Natural killer cell treated with Interleukin-12 subunit alpha and Interleukin-12 subunit beta and Interleukin-15 and Interleukin-18, amount 100 ng/mL, for 72 hours (primary cell): ENCODE measurements at regions not wholly inside any gene's neighbourhood (a gene's known extent, or its start where the extent isn't known, plus 50 kb on each side); places are given as distances from the start of the nearest gene placed in this dataset.
"Not testable (repeated sequence)": the region's sequence is repeated elsewhere in the genome, so short reads cannot be mapped to it uniquely, and the experiment has no call there.

Experiments used
- ATAC-seq, 2 donors: fragments of 150-1000 bp; cut with Tn5 transposase in 1 of 2; sonication (Bioruptor Pico), chemical (Tn5 transposase) in 1 of 2; 2 replicates each; pipeline ENCODE4 v1.10.0; 2021
- DNase-seq: peaks from one replicate; pipeline ENCODE4 v3.0.0; 2022; ENCODE audit warnings: low spot score
- H3K27ac Mint-ChIP-seq, 2 donors: 1 replicate in 1 of 2; 2 replicates in 1 of 2; pipeline ENCODE4 v1.8.0; 2022; ENCODE audit warnings: mixed read lengths in 2 of 2, mild to moderate bottlenecking in 1 of 2, moderate library complexity in 1 of 2
- H3K27me3 Mint-ChIP-seq, 2 donors: 1 replicate in 1 of 2; 2 replicates in 1 of 2; pipeline ENCODE4 v1.8.0; 2022; ENCODE audit warnings: mixed read lengths in 2 of 2
- H3K36me3 Mint-ChIP-seq: one replicate; pipeline ENCODE4 v1.8.0; 2022; ENCODE audit warnings: mixed read lengths
- H3K4me1 Mint-ChIP-seq, 2 donors: 1 replicate in 1 of 2; 2 replicates in 1 of 2; pipeline ENCODE4 v1.8.0; 2022; ENCODE audit warnings: low read depth in 2 of 2, mixed read lengths in 2 of 2, mild to moderate bottlenecking in 1 of 2
- H3K4me3 Mint-ChIP-seq: one replicate; pipeline ENCODE4 v1.8.0; 2022; ENCODE audit warnings: mixed read lengths
- H3K9me3 Mint-ChIP-seq: 2 replicates; pipeline ENCODE4 v1.8.0; 2022; ENCODE audit warnings: mixed read lengths

DNA sequence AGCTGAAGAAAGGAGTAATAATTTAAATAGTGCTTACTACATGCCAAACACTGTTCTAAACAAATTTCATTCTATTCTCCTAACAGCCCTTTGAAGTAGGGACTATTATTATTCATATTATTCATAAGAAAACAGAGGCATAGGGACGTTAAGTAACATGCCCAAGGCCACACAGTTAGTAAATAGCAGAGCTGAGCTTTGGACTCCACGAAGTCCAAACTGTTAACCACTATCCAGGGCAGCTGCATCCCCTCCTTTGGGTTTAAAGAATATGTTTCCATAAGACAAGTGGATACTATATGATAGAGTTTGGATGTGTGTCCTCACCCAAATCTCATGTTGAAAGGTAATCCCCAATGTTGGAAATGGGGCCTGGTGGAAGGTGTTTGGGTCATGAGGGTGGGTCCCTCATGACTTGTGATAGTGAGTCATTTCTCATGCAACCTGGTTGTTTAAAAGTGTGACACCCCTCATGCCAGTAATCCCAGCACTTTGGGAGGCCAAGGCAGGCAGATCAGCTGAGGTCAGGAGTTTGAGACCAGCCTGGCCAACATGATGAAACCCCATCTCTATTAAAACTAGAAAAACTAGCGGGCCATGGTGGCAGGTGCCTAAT lies 144.0 kb upstream of the CXADR start:
- ATAC-seq (no peak), DNase-seq (no peak)
- Mint-ChIP-seq H3K27me3 (no peaks in the 10 kb centered on the region), H3K9me3 (peaks cover 6% of the 10 kb centered on the region), H3K4me3 (no peak overlapping the region), H3K4me1 (no peaks in the 10 kb centered on the region), H3K36me3 (no peaks in the 10 kb centered on the region), H3K27ac (no peak overlapping the region)

DNA sequence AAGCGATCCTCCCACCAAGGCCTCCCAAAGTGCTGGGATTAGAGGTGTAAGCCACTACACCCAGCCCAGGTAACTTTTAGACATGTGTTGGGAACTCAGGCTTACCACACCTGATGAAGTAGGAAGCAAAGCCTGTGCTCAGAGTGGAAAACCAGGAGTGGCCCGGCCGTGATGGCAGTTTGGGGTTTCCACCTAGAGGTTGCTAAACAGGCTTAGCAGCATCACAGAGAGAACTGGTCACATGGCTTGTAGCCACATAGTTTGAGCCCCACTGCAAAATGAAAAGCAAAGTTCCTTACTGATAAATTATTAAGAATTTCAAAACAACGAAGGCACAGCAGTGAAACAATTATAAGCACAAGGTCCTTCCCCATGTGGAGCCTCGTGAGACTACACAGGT lies 142.6 kb upstream of the CXADR start:
- Mint-ChIP-seq H3K27ac (no peak overlapping the region), H3K9me3 (peaks cover 9% of the 10 kb centered on the region), H3K4me1 (no peaks in the 10 kb centered on the region), H3K27me3 (no peaks in the 10 kb centered on the region), H3K36me3 (peaks cover 7% of the 10 kb centered on the region), H3K4me3 (no peak overlapping the region)
- DNase-seq (no peak), ATAC-seq (no peak)

DNA sequence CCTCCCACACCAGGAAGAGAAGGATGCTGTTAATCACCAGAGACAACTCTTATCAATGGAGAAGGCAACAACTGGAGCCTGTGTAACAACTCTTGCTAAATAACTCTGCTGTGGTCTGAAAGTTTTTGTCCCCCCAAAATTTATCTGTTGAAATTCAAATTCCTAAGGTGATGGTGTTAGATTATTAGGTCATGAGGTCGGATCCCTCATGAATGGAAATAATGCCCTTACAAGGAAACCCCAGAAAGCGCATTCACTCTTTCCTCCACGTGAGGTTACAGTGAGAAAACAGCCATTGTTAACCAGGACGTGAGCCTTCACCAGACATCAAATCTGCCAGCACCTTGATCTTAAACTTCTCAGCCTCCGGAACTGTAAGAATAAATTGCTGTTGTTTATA lies 141.9 kb upstream of the CXADR start:
- Mint-ChIP-seq H3K9me3 (peaks cover 9% of the 10 kb centered on the region), H3K27ac (no peak overlapping the region), H3K4me3 (no peak overlapping the region), H3K4me1 (no peaks in the 10 kb centered on the region), H3K36me3 (peaks cover 7% of the 10 kb centered on the region), H3K27me3 (no peaks in the 10 kb centered on the region)
- ATAC-seq, result no peak
- no peak for DNase-seq

GRCh38 chr21:17371450-17371849 lies 141.4 kb upstream of the CXADR start:
- Mint-ChIP-seq H3K4me3 (no peak overlapping the region), H3K36me3 (peaks cover 7% of the 10 kb centered on the region), H3K27me3 (no peaks in the 10 kb centered on the region), H3K27ac (no peak overlapping the region), H3K4me1 (no peaks in the 10 kb centered on the region), H3K9me3 (peaks cover 9% of the 10 kb centered on the region)
- ATAC-seq, result no peak
- no peak for DNase-seq

GRCh38 chr21:17372200-17372599 lies 140.6 kb upstream of the CXADR start:
- Mint-ChIP-seq H3K4me1 (no peaks in the 10 kb centered on the region), H3K27ac (no peak overlapping the region), H3K9me3 (peaks cover 6% of the 10 kb centered on the region), H3K27me3 (no peaks in the 10 kb centered on the region), H3K36me3 (peaks cover 7% of the 10 kb centered on the region), H3K4me3 (no peak overlapping the region)
- ATAC-seq (no peak), DNase-seq (no peak)

- no peak for ATAC-seq
- Mint-ChIP-seq H3K36me3 (no peaks in the 10 kb centered on the region), H3K9me3 (peaks cover 6% of the 10 kb centered on the region), H3K4me3 (no peak overlapping the region), H3K4me1 (no peaks in the 10 kb centered on the region), H3K27me3 (no peaks in the 10 kb centered on the region), H3K27ac (no peak overlapping the region)
- no peak for DNase-seq
Observed at GRCh38 chr21:17386498-17386897, 126.3 kb upstream of the CXADR start.

- Mint-ChIP-seq H3K9me3 (peaks cover 3% of the 10 kb centered on the region), H3K27ac (no peak overlapping the region), H3K4me1 (no peaks in the 10 kb centered on the region), H3K27me3 (no peaks in the 10 kb centered on the region), H3K4me3 (no peak overlapping the region), H3K36me3 (no peaks in the 10 kb centered on the region)
- no peak for DNase-seq
- ATAC-seq, result no peak
Observed at GRCh38 chr21:17387030-17387617, 125.7 kb upstream of the CXADR start.

- Mint-ChIP-seq H3K27ac (no peak overlapping the region), H3K27me3 (no peaks in the 10 kb centered on the region), H3K4me1 (no peaks in the 10 kb centered on the region), H3K4me3 (no peak overlapping the region), H3K36me3 (no peaks in the 10 kb centered on the region), H3K9me3 (no peaks in the 10 kb centered on the region)
- no peak for ATAC-seq
- no peak for DNase-seq
Observed at GRCh38 chr21:17388226-17388625, 124.6 kb upstream of the CXADR start.

GRCh38 chr21:17389311-17389710 lies 123.5 kb upstream of the CXADR start:
- Mint-ChIP-seq H3K27me3 (no peaks in the 10 kb centered on the region), H3K36me3 (no peaks in the 10 kb centered on the region), H3K9me3 (no peaks in the 10 kb centered on the region), H3K4me3 (no peak overlapping the region), H3K4me1 (no peaks in the 10 kb centered on the region), H3K27ac (no peak overlapping the region)
- DNase-seq (no peak), ATAC-seq (no peak)

DNA sequence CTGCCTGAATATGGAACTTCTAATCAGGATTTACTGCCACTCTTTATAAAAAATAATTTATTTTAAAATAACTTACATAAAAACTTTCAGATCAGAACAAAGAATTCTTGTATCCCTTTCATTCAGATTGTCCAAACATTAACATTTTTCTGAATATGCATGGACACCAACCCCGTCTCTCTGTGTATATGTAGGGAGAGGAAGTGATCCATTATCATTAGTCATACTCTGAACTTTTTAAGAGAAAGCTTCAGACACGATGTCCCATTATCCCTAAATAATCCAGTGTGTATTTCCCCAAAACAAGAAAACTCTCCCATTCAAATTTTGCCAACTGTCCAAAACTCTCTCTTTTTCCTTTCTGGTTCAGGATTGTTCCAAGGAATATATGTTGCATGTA lies 122.3 kb upstream of the CXADR start:
- no peaks in the 10 kb centered on the region for H3K4me1 Mint-ChIP-seq
- ATAC-seq (no peak), DNase-seq (no peak)
- H3K36me3 Mint-ChIP-seq, result no peaks in the 10 kb centered on the region
- H3K27me3 Mint-ChIP-seq, result no peaks in the 10 kb centered on the region
- no peak overlapping the region for H3K27ac Mint-ChIP-seq
- no peak overlapping the region for H3K4me3 Mint-ChIP-seq
- H3K9me3 Mint-ChIP-seq, result no peaks in the 10 kb centered on the region

- Mint-ChIP-seq H3K36me3 (no peaks in the 10 kb centered on the region), H3K4me1 (no peaks in the 10 kb centered on the region), H3K27ac (no peak overlapping the region), H3K9me3 (no peaks in the 10 kb centered on the region), H3K27me3 (no peaks in the 10 kb centered on the region), H3K4me3 (no peak overlapping the region)
- ATAC-seq (no peak), DNase-seq (no peak)
Observed at GRCh38 chr21:17391811-17392340, 121.0 kb upstream of the CXADR start.

DNA sequence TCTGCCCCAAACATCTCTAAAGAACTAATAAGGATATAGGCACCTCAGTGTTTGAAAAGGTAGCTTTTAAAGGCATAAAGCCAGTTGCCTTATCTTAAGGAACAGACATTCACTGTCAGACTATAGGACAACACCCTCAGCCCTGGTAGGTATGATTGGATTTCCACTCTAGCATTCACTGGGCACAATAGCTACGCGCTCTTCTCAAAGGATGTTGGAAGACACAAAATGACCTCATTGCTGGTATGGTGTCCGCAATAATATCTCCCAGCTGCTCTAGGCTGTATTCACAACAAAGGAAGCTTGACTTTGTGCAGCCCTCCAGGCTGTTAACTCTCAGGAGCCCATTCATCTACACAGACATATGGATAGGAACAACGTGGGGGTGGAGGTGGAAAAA lies 119.4 kb upstream of the CXADR start:
- no peak for ATAC-seq
- Mint-ChIP-seq H3K27ac (no peak overlapping the region), H3K4me3 (no peak overlapping the region), H3K27me3 (no peaks in the 10 kb centered on the region), H3K9me3 (no peaks in the 10 kb centered on the region), H3K36me3 (no peaks in the 10 kb centered on the region), H3K4me1 (no peaks in the 10 kb centered on the region)
- DNase-seq, result no peak

DNA sequence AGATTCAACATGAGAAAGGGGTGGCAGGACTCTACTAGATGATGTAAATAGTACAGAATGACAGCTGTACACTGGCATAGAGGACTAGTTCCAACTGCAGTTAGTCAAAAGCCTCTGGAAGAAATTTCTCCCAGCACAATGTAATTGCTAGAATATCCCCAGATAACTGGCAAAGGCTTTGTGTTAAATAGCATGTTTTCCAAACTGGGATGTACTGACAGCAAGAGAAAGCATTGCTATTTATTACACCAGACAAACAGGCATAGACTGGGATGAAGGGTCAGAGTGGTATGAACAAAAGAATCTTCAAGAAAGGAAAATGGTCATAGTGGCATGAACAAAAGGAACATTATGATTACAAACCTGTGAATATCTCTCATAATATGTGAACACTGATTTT lies 115.9 kb upstream of the CXADR start:
- Mint-ChIP-seq H3K27me3 (no peaks in the 10 kb centered on the region), H3K4me3 (no peak overlapping the region), H3K27ac (no peak overlapping the region), H3K36me3 (no peaks in the 10 kb centered on the region), H3K4me1 (no peaks in the 10 kb centered on the region), H3K9me3 (no peaks in the 10 kb centered on the region)
- DNase-seq (no peak), ATAC-seq (no peak)

DNA sequence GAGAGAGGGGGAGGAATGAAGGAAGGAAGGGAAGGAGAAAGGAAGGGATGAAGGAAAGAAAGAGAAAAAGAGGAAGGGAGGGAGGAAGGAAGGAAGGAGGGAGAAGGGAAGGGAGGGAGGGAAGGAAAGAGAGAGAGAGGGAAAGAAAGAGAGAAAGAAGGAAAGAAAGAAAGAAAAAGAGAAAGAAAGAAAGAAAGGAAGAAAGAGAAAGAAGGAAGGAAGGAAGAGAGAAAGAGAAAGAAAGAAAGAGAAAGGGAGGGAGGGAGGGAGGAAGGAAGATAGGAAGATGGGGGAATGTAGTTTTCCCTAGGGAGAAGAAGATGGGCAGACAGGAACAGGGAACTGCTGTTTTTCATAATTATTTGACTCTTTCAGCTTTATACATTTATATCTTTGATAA lies 115.1 kb upstream of the CXADR start:
- Mint-ChIP-seq H3K36me3 (no peaks in the 10 kb centered on the region), H3K4me1 (no peaks in the 10 kb centered on the region), H3K4me3 (no peak overlapping the region), H3K27ac (no peak overlapping the region), H3K27me3 (no peaks in the 10 kb centered on the region), H3K9me3 (no peaks in the 10 kb centered on the region)
- DNase-seq, result no peak
- ATAC-seq, result no peak

DNA sequence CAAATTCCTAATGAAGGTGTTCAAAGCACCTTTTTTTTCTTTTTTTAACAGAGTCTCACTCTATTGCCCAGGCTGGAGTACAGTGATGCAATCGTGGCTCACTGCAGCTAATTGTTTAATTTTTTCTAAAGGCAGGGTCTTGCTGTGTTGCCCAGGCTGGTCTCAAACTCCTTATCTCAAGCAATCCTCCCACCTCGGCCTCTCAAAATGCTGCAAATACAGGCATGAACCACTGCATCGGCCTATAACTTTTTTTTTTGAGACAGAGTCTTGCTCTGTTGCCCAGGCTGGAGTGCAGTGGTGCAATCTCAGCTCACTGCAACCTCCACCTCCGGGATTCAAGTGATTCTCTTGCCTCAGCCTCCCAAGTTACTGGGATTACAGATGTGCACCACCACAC lies 113.9 kb upstream of the CXADR start:
- not testable (repeated sequence) for ATAC-seq, H3K36me3 Mint-ChIP-seq, H3K4me1 Mint-ChIP-seq, H3K9me3 Mint-ChIP-seq, H3K27ac Mint-ChIP-seq, DNase-seq, H3K27me3 Mint-ChIP-seq, H3K4me3 Mint-ChIP-seq
